Activated B cell treated with CpG ODN at 0.5 μM for 24 hours (primary cell): ENCODE measurements at regions not wholly inside any gene's neighbourhood (a gene's known extent, or its start where the extent isn't known, plus 50 kb on each side); places are given as distances from the start of the nearest gene placed in this dataset.
"Not testable (repeated sequence)": the region's sequence is repeated elsewhere in the genome, so short reads cannot be mapped to it uniquely, and the experiment has no call there.

Source experiments
- ATAC-seq: fragments of 200-7000 bp; cut with Tn5 transposase; one replicate; pipeline ENCODE4 v1.10.0; 2021; ENCODE audit warnings: low read depth, mild to moderate bottlenecking, moderate library complexity
- CTCF ChIA-PET: fragments of 350-600 bp; sonication (Branson Sonifier 250); formaldehyde crosslinking; loops from one replicate; lab custom pipeline; 2021; ENCODE audit warnings: antibody characterized with exemption; lab: Charles Lee
- POLR2A ChIA-PET: fragments of 350-600 bp; sonication (Branson Sonifier 250); formaldehyde crosslinking; loops from one replicate; lab custom pipeline; 2021; ENCODE audit warnings: antibody characterized with exemption; lab: Charles Lee
- DNase-seq: peaks from one replicate; pipeline ENCODE4 v3.0.0; 2022
- H3K27ac Mint-ChIP-seq: one replicate; pipeline ENCODE4 v1.8.0; 2020; ENCODE audit warnings: mixed read lengths
- H3K27me3 Mint-ChIP-seq: one replicate; pipeline ENCODE4 v1.8.0; 2021; ENCODE audit warnings: mixed read lengths
- H3K36me3 Mint-ChIP-seq: one replicate; pipeline ENCODE4 v1.8.0; 2021; ENCODE audit warnings: low read depth, mixed read lengths
- H3K4me1 Mint-ChIP-seq: one replicate; pipeline ENCODE4 v1.8.0; 2021; ENCODE audit warnings: mixed read lengths
- H3K4me3 Mint-ChIP-seq: one replicate; pipeline ENCODE4 v1.8.0; 2020; ENCODE audit warnings: mild to moderate bottlenecking, mixed read lengths
- H3K9me3 Mint-ChIP-seq: one replicate; pipeline ENCODE4 v1.8.0; 2020; ENCODE audit warnings: mixed read lengths
- CTCF ChIP-seq: fragments of 200-600 bp; IDR thresholded peaks from one replicate; pipeline ENCODE4 v1.8.0; 2022; ENCODE audit warnings: antibody characterized with exemption, mild to moderate bottlenecking
- intact Hi-C: fragments of 100-400 bp; cut with micrococcal nuclease; formaldehyde crosslinking; loops from one replicate; pipeline ENCODE4 v1.15.1; 2024

GRCh38 chrX:95441836-95442235 lies 1242.8 kb upstream of the DIAPH2 start:
- intact Hi-C loops, result no loop called here
- H3K9me3 Mint-ChIP-seq, result no peaks in the 10 kb centered on the region
- no peak overlapping the region for H3K4me3 Mint-ChIP-seq
- no peaks in the 10 kb centered on the region for H3K27me3 Mint-ChIP-seq
- CTCF ChIA-PET, result no interaction called here
- H3K4me1 Mint-ChIP-seq, result no peaks in the 10 kb centered on the region
- POLR2A ChIA-PET, result no interaction called here
- DNase-seq (no peak), ATAC-seq (no peak)
- no peak overlapping the region for H3K27ac Mint-ChIP-seq
- TF ChIP-seq CTCF, result no peak
- no peaks in the 10 kb centered on the region for H3K36me3 Mint-ChIP-seq

DNA sequence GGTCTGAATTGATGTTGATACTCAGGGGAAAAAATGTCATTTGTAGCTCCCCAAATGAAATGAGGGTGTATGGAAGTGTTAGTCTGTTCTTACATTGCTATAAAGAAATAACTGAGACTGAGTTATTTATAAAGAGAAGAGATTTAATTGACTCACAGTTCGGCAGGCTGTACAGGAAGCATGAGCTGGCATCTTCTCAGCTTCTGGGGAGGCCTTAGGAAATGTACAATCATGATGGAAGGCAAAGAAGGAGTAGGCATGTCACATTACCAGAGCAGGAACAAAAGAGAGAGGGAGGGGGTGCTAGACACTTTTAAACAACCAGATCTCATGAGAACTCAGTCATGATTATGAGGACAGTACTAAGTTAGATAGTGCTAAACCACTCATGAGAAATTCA lies 1199.9 kb upstream of the DIAPH2 start:
- POLR2A ChIA-PET, result no interaction called here
- Mint-ChIP-seq H3K9me3 (no peaks in the 10 kb centered on the region), H3K4me1 (no peaks in the 10 kb centered on the region), H3K36me3 (no peaks in the 10 kb centered on the region), H3K27me3 (no peaks in the 10 kb centered on the region), H3K4me3 (no peak overlapping the region), H3K27ac (no peak overlapping the region)
- TF ChIP-seq CTCF, result no peak
- CTCF ChIA-PET, result no interaction called here
- intact Hi-C loops, result no loop called here
- DNase-seq (no peak), ATAC-seq (no peak)

DNA sequence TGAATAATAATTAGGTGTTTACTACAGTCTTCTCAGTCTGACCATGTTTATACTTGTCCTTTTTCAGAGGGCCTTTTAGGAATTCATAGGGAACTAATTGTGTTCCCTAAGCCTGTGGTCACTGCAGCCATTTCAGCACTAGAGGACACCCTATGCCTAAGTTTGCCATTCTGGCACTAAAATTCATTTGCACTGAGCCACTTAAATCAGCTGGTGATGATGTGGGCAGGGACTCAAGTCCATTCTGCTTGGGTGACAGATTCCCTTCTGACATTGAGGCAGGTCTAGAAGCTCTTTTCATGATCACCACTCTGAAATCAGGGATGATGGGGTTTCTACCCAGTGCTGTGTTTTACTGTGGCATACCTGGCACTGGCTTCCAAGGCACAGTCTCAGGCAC lies 1178.9 kb upstream of the DIAPH2 start:
- H3K4me3 Mint-ChIP-seq, result no peak overlapping the region
- CTCF ChIA-PET, result no interaction called here
- intact Hi-C loops, result no loop called here
- no peaks in the 10 kb centered on the region for H3K27me3 Mint-ChIP-seq
- peaks cover 4% of the 10 kb centered on the region for H3K9me3 Mint-ChIP-seq
- no peak overlapping the region for H3K27ac Mint-ChIP-seq
- no peaks in the 10 kb centered on the region for H3K36me3 Mint-ChIP-seq
- ATAC-seq, result no peak
- no peak for DNase-seq
- TF ChIP-seq CTCF, result no peak
- POLR2A ChIA-PET, result no interaction called here
- H3K4me1 Mint-ChIP-seq, result no peaks in the 10 kb centered on the region

DNA sequence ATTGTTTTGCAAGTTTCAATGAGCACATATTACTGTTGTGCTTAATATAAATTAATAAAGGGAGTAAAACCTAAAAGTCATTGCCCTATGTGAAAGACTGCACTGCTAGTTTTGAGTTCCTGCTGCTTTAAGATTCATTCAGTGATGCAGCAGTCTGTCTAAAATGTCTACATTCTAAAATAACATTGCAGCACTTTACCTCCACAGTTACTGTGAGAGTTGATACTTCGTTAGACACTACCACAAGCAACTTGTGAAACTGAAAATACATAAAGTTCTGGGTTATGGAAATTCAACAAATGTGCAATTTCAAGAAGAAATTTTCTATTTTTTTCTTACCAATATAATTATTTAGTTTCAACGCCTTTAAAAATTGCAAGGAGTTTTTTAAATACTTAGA lies 1175.2 kb upstream of the DIAPH2 start:
- no peaks in the 10 kb centered on the region for H3K27me3 Mint-ChIP-seq
- intact Hi-C loops, result no loop called here
- no peak overlapping the region for H3K4me3 Mint-ChIP-seq
- H3K36me3 Mint-ChIP-seq, result no peaks in the 10 kb centered on the region
- ChIA-PET CTCF (no interaction called here), POLR2A (no interaction called here)
- no peaks in the 10 kb centered on the region for H3K4me1 Mint-ChIP-seq
- H3K9me3 Mint-ChIP-seq, result peaks cover 4% of the 10 kb centered on the region
- ATAC-seq (no peak), DNase-seq (no peak)
- H3K27ac Mint-ChIP-seq, result no peak overlapping the region
- TF ChIP-seq CTCF, result no peak

DNA sequence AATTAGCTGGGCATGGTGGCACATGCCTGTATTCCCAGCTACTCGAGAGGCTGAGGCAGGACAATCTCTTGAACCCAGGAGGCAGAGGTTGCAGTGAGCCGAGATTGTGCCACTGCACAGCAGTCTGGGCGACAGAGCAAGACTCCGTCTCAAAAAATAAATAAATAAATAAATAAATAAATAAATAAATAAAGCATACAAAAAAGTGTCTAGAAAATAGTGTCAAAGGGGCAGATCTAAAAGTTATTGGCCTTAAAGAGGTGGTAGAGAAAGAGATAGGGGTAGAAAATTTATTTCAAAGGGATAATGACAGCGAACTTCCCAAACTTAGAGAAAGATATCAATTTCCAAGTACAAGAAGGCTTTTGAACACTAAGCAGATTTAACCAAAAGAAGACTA lies 1160.6 kb upstream of the DIAPH2 start:
- CTCF ChIA-PET, H3K4me1 Mint-ChIP-seq, intact Hi-C loops, POLR2A ChIA-PET, H3K27ac Mint-ChIP-seq, H3K4me3 Mint-ChIP-seq, H3K9me3 Mint-ChIP-seq, H3K36me3 Mint-ChIP-seq, H3K27me3 Mint-ChIP-seq, ATAC-seq, DNase-seq: not testable (repeated sequence)

GRCh38 chrX:95536111-95536510 lies 1148.5 kb upstream of the DIAPH2 start:
- intact Hi-C loops, result no loop called here
- ATAC-seq (no peak), DNase-seq (no peak)
- TF ChIP-seq CTCF, result no peak
- Mint-ChIP-seq H3K27me3 (no peaks in the 10 kb centered on the region), H3K36me3 (no peaks in the 10 kb centered on the region), H3K27ac (no peak overlapping the region), H3K4me3 (no peak overlapping the region), H3K4me1 (no peaks in the 10 kb centered on the region), H3K9me3 (no peaks in the 10 kb centered on the region)
- POLR2A ChIA-PET, result no interaction called here
- CTCF ChIA-PET, result no interaction called here
